SK-N-SH treated with all-trans-retinoic acid at 6 μM for 48 hours (cell line): ENCODE measurements at regions not wholly inside any gene's neighbourhood (a gene's known extent, or its start where the extent isn't known, plus 50 kb on each side); places are given as distances from the start of the nearest gene placed in this dataset.

Experiments
- ARNTL ChIP-seq: fragments of 450-650 bp; formaldehyde crosslinking; IDR thresholded peaks from 2 replicates; pipeline ENCODE4 v1.5.0; 2020; ENCODE audit warnings: low read depth, mild to moderate bottlenecking, moderate library complexity, borderline replicate concordance
- CREB5 ChIP-seq: fragments of 250-450 bp; sonication (Bioruptor Pico); IDR thresholded peaks from 2 replicates; pipeline ENCODE4 v1.5.1; 2020; ENCODE audit warnings: low read depth, mild to moderate bottlenecking, moderate library complexity
- CSDC2 ChIP-seq: fragments of 250-450 bp; sonication (Bioruptor Pico); IDR thresholded peaks from 2 replicates; pipeline ENCODE4 v1.5.0; 2020; ENCODE audit warnings: mild to moderate bottlenecking, moderate library complexity
- ISL1 ChIP-seq: fragments of 250-450 bp; sonication (Bioruptor Pico); IDR thresholded peaks from 2 replicates; pipeline ENCODE4 v2.1.2; 2022; ENCODE audit warnings: mild to moderate bottlenecking, moderate library complexity
- SNAI2 ChIP-seq: fragments of 250-450 bp; sonication (Bioruptor Pico); IDR thresholded peaks from 2 replicates; pipeline ENCODE4 v1.5.0; 2020; ENCODE audit warnings: mild to moderate bottlenecking, moderate library complexity
- TSHZ2 ChIP-seq: fragments of 250-450 bp; sonication (Bioruptor Pico); IDR thresholded peaks from 2 replicates; pipeline ENCODE4 v1.5.0; 2020; ENCODE audit warnings: mild to moderate bottlenecking, moderate library complexity
- ZFP30 ChIP-seq: fragments of 450-650 bp; formaldehyde crosslinking; IDR thresholded peaks from 2 replicates; pipeline ENCODE4 v1.5.0; 2022; ENCODE audit warnings: mild to moderate bottlenecking, moderate library complexity
- ZNF8 ChIP-seq: fragments of 450-650 bp; formaldehyde crosslinking; IDR thresholded peaks from 2 replicates; pipeline ENCODE4 v1.5.0; 2020; ENCODE audit warnings: mild to moderate bottlenecking, moderate library complexity
- TF ChIP-seq, protein P1 (sequence below): fragments of 250-450 bp; sonication (Bioruptor Pico); IDR thresholded peaks from 2 replicates; pipeline ENCODE4 v1.8.0; 2020; ENCODE audit warnings: mild to moderate bottlenecking, moderate library complexity, borderline replicate concordance

DNA sequence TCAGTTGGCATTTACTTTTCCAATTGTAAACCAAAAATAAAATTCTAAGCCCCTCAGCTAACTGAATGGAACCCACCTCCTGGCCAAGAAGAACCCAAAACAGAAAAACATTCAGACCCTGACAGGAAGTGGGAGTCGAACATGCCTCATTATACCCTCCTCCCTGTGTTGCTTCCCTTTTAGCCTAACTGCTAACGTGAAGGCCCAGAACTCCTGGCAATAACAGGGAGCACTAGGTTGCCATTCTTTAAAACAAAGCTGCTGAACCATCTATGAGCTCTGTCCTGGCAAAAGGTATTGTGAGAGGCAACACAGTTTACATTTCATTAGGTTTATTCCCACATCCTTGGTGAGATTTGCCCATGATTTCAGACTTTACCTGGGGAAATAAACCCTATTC is 481.4 kb downstream of the CHSY3 start:
- TF ChIP-seq, protein P1, sequence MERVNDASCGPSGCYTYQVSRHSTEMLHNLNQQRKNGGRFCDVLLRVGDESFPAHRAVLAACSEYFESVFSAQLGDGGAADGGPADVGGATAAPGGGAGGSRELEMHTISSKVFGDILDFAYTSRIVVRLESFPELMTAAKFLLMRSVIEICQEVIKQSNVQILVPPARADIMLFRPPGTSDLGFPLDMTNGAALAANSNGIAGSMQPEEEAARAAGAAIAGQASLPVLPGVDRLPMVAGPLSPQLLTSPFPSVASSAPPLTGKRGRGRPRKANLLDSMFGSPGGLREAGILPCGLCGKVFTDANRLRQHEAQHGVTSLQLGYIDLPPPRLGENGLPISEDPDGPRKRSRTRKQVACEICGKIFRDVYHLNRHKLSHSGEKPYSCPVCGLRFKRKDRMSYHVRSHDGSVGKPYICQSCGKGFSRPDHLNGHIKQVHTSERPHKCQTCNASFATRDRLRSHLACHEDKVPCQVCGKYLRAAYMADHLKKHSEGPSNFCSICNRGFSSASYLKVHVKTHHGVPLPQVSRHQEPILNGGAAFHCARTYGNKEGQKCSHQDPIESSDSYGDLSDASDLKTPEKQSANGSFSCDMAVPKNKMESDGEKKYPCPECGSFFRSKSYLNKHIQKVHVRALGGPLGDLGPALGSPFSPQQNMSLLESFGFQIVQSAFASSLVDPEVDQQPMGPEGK (CRISPR knock-in tag), result no peak
- TF ChIP-seq SNAI2, result no peak
- no peak for TF ChIP-seq CREB5 (CRISPR knock-in tag)
- TF ChIP-seq ARNTL (CRISPR knock-in tag), result no peak
- no peak for TF ChIP-seq CSDC2
- TF ChIP-seq ZNF8 (CRISPR knock-in tag), result no peak
- no peak for TF ChIP-seq ISL1 (CRISPR knock-in tag)
- no peak for TF ChIP-seq ZFP30 (CRISPR knock-in tag)
- TF ChIP-seq TSHZ2, result no peak
